ENCODE measurements at regions not wholly inside any gene's neighbourhood (a gene's known extent, or its start where the extent isn't known, plus 50 kb on each side); places are given as distances from the start of the nearest gene placed in this dataset.

- no peak overlapping the region for H3K23ac ChIP-seq (ENCODE audit: insufficient read length)
- H3K18ac ChIP-seq (ENCODE audit: extremely low read depth, low read length) = no peak overlapping the region
- H2BK5ac ChIP-seq (ENCODE audit: low read depth, low read length) = no peak overlapping the region
- H2AK5ac ChIP-seq (ENCODE audit: low read depth, low read length) = no peak overlapping the region
- no peak overlapping the region for H4K91ac ChIP-seq (replicated peaks; ENCODE audit: insufficient read length, low read length)
- no peaks in the 10 kb centered on the region for H3K23me2 ChIP-seq (ENCODE audit: low read depth, low read length)
- no peaks in the 10 kb centered on the region for H4K20me1 ChIP-seq (replicated peaks in 1 of 2; ENCODE audit: control insufficient read depth in 1 of 2, insufficient read depth in 2 of 2, low read length in 2 of 2)
- H2BK120ac ChIP-seq (replicated peaks; ENCODE audit: low read depth, low read length) = no peak overlapping the region
- no peak overlapping the region for H2BK12ac ChIP-seq (ENCODE audit: low read depth, low read length)
- ChIA-PET POLR2A (ENCODE audit: partially characterized antibody) (no interaction called here), CTCF (ENCODE audit: partially characterized antibody) (interaction anchor here (0.5 to 1.2 kb wide), 2 partner anchors 134 to 307 kb away, joined by 3 to 4 read pairs; no protein-coding TSS in a partner anchor)
- H3K4ac ChIP-seq (replicated peaks; ENCODE audit: insufficient read length, low read depth, low read length) = no peak overlapping the region
- FAIRE-seq (no peak), DNase-seq (ENCODE audit: low read depth in 1 of 2, low spot score in 2 of 2) (no peak)
- H3K79me1 ChIP-seq (ENCODE audit: low read depth, low read length) = no peaks in the 10 kb centered on the region
- no peak overlapping the region for H3K4me2 ChIP-seq (ENCODE audit: insufficient read depth in 1 of 2, low read depth in 2 of 2, low read length in 2 of 2)
- no peaks in the 10 kb centered on the region for H3K36me3 ChIP-seq (ENCODE audit: control insufficient read depth in 2 of 4, insufficient read depth in 4 of 4, low read length in 3 of 4)
- H2AFZ ChIP-seq (ENCODE audit: low read length) = no peak overlapping the region
- H4K5ac ChIP-seq (ENCODE audit: insufficient read length, low read depth, low read length) = no peak overlapping the region
- H4K8ac ChIP-seq (ENCODE audit: extremely low read depth, insufficient read depth, low read length) = no peak overlapping the region
- H2BK15ac ChIP-seq (ENCODE audit: low read length) = no peak overlapping the region
- no peak overlapping the region for H2BK20ac ChIP-seq (ENCODE audit: low read length)
- no peak overlapping the region for H3K4me3 ChIP-seq (ENCODE audit: extremely low read depth in 1 of 4, insufficient read depth in 2 of 4, low read depth in 3 of 4, low read length in 4 of 4)
- no peaks in the 10 kb centered on the region for H3K4me1 ChIP-seq (replicated peaks in 1 of 4; ENCODE audit: control insufficient read depth in 3 of 4, insufficient read depth in 4 of 4, low read length in 3 of 4)
- H3K9me3 ChIP-seq (ENCODE audit: insufficient read depth in 2 of 2, low read depth in 1 of 2, low read length in 1 of 2) = no peaks in the 10 kb centered on the region
- H3K79me2 ChIP-seq (ENCODE audit: control insufficient read depth in 1 of 2, insufficient read depth in 2 of 2, low read length in 2 of 2) = no peaks in the 10 kb centered on the region
- no peak overlapping the region for H3K27ac ChIP-seq (ENCODE audit: low read depth, low read length)
- no peaks in the 10 kb centered on the region for H3K27me3 ChIP-seq (replicated peaks in 1 of 4; ENCODE audit: control insufficient read depth in 3 of 4, extremely low read depth in 1 of 4, insufficient read depth in 3 of 4, low read length in 3 of 4)
- no peak overlapping the region for H3K9ac ChIP-seq (replicated peaks in 1 of 4; ENCODE audit: extremely low read depth in 1 of 4, low read depth in 3 of 4, low read length in 3 of 4)
- no peak overlapping the region for H3K14ac ChIP-seq (ENCODE audit: insufficient read length)
- 84% methylated on average over 12 of the region's 12 CpGs; no CpG with 5 or more reads in 1 of the 2 experiments for WGBS, 2 experiments (ENCODE audit: extremely low coverage in 1 of 2, insufficient coverage in 1 of 2, insufficient read length in 1 of 2, insufficient replicate concordance in 2 of 2, low coverage in 1 of 2, low lambda C conversion rate in 2 of 2, missing lambda C conversion rate in 1 of 2)
- no peak overlapping the region for H3K56ac ChIP-seq (replicated peaks; ENCODE audit: insufficient read length, low read depth, low read length)
- TF ChIP-seq RBBP5 (IDR thresholded peaks at IDR 0.05; ENCODE audit: borderline replicate concordance, low read depth, low read length) = no peak
- TF ChIP-seq RNF2 (IDR thresholded peaks at IDR 0.05; ENCODE audit: borderline replicate concordance, low read depth, low read length, missing control alignments, poor library complexity, severe bottlenecking) = no peak
- no peak for TF ChIP-seq KDM1A (IDR thresholded peaks at IDR 0.05; ENCODE audit: borderline replicate concordance, low read length)
- no peak for TF ChIP-seq RAD21 (IDR thresholded peaks at IDR 0.05 in 1 of 2, conservative IDR thresholded peaks at IDR 0.05 in 1 of 2; ENCODE audit: low read depth in 2 of 2, low read length in 2 of 2)
- no peak for TF ChIP-seq CBX8 (IDR thresholded peaks at IDR 0.05; ENCODE audit: borderline replicate concordance, low read depth, low read length)
- TF ChIP-seq, protein P1, sequence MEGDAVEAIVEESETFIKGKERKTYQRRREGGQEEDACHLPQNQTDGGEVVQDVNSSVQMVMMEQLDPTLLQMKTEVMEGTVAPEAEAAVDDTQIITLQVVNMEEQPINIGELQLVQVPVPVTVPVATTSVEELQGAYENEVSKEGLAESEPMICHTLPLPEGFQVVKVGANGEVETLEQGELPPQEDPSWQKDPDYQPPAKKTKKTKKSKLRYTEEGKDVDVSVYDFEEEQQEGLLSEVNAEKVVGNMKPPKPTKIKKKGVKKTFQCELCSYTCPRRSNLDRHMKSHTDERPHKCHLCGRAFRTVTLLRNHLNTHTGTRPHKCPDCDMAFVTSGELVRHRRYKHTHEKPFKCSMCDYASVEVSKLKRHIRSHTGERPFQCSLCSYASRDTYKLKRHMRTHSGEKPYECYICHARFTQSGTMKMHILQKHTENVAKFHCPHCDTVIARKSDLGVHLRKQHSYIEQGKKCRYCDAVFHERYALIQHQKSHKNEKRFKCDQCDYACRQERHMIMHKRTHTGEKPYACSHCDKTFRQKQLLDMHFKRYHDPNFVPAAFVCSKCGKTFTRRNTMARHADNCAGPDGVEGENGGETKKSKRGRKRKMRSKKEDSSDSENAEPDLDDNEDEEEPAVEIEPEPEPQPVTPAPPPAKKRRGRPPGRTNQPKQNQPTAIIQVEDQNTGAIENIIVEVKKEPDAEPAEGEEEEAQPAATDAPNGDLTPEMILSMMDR (IDR thresholded peaks at IDR 0.05; ENCODE audit: control extremely low read depth in 1 of 3, insufficient read depth in 1 of 3, low read depth in 1 of 3, low read length in 3 of 3) = no peak
- no peak for TF ChIP-seq SP2 (IDR thresholded peaks at IDR 0.05; ENCODE audit: low read length)
- no peak for TF ChIP-seq JUN (IDR thresholded peaks at IDR 0.05; ENCODE audit: low read depth, low read length)
- TF ChIP-seq EP300 (IDR thresholded peaks at IDR 0.05; ENCODE audit: borderline replicate concordance in 1 of 2, low read depth in 2 of 2, low read length in 2 of 2) = no peak
- no peak for TF ChIP-seq TBP (IDR thresholded peaks at IDR 0.05; ENCODE audit: low read depth, low read length)
- TF ChIP-seq SP1 (IDR thresholded peaks at IDR 0.05; ENCODE audit: low read depth, low read length) = no peak
Observed at GRCh38 chr19:32091241-32091640, 254.2 kb upstream of the ZNF507 start.
